Neutrophil (primary cell): ENCODE measurements at regions not wholly inside any gene's neighbourhood (a gene's known extent, or its start where the extent isn't known, plus 50 kb on each side); places are given as distances from the start of the nearest gene placed in this dataset.
"Not testable (repeated sequence)": the region's sequence is repeated elsewhere in the genome, so short reads cannot be mapped to it uniquely, and the experiment has no call there.

Experiments used
- H3K27ac ChIP-seq: fragments of 200-600 bp; sonication (generic); 2 replicates; pipeline ENCODE4 v1.5.1; 2016; ENCODE audit warnings: mild to moderate bottlenecking, moderate library complexity
- H3K27me3 ChIP-seq: fragments of 200-600 bp; sonication (generic); 2 replicates; pipeline ENCODE4 v1.6.0; 2016; ENCODE audit warnings: mild to moderate bottlenecking
- H3K36me3 ChIP-seq: fragments of 200-600 bp; sonication (generic); 2 replicates; pipeline ENCODE4 v1.5.1; 2017
- H3K4me1 ChIP-seq, 2 experiments: fragments of 200-600 bp in 1 of 2; sonication (generic) in 1 of 2; 1 replicate in 1 of 2; 2 replicates in 1 of 2; pipeline versions ENCODE4 v1.5.1 to v1.6.1; 2013 to 2016; ENCODE audit warnings: low read depth in 1 of 2, low read length in 1 of 2, mild to moderate bottlenecking in 1 of 2, moderate library complexity in 1 of 2; ENCODE audit not compliant: control insufficient read depth in 1 of 2, insufficient read depth in 1 of 2
- H3K4me3 ChIP-seq, 2 experiments: fragments of 200-600 bp in 1 of 2; sonication (generic) in 1 of 2; 1 replicate in 1 of 2; 2 replicates in 1 of 2; pipeline ENCODE4 v1.5.1; 2013 to 2016; ENCODE audit warnings: low read depth in 1 of 2, low read length in 1 of 2, mild to moderate bottlenecking in 1 of 2, moderate library complexity in 1 of 2
- H3K9me3 ChIP-seq: fragments of 200-600 bp; sonication (generic); 2 replicates; pipeline ENCODE4 v1.5.1; 2016
- CTCF ChIP-seq: fragments of 200-600 bp; sonication (generic); IDR thresholded peaks from 2 replicates; pipeline ENCODE4 v1.5.1; 2016; ENCODE audit warnings: antibody characterized with exemption

- no peak overlapping the region for H3K27ac ChIP-seq
Observed at GRCh38 chrX:139332441-139332840, 198.1 kb upstream of the F9 start.

GRCh38 chrX:139327355-139327754, 203.2 kb upstream of the F9 start:
- Histone ChIP-seq H3K27ac (no peak overlapping the region), H3K9me3 (no peaks in the 10 kb centered on the region), H3K4me3 (no peak overlapping the region), H3K4me1 (no peaks in the 10 kb centered on the region), H3K27me3 (no peaks in the 10 kb centered on the region), H3K36me3 (no peaks in the 10 kb centered on the region)
- TF ChIP-seq CTCF: no peak

More at GRCh38 chrX:139332441-139332840, 198.1 kb upstream of the F9 start:
- Histone ChIP-seq H3K9me3 (no peaks in the 10 kb centered on the region), H3K4me3 (no peak overlapping the region), H3K36me3 (no peaks in the 10 kb centered on the region), H3K27me3 (no peaks in the 10 kb centered on the region), H3K4me1 (no peaks in the 10 kb centered on the region)
- TF ChIP-seq CTCF: no peak

GRCh38 chrX:139324756-139325155, 205.8 kb upstream of the F9 start:
- no peak overlapping the region for H3K4me3 ChIP-seq
- TF ChIP-seq CTCF: no peak
- H3K27ac ChIP-seq: no peak overlapping the region
- no peaks in the 10 kb centered on the region for H3K4me1 ChIP-seq
- no peaks in the 10 kb centered on the region for H3K9me3 ChIP-seq
- no peaks in the 10 kb centered on the region for H3K36me3 ChIP-seq
- no peaks in the 10 kb centered on the region for H3K27me3 ChIP-seq

GRCh38 chrX:139320661-139321354, 209.7 kb upstream of the F9 start:
- H3K27ac ChIP-seq, H3K27me3 ChIP-seq, H3K4me1 ChIP-seq, H3K9me3 ChIP-seq, H3K4me3 ChIP-seq, H3K36me3 ChIP-seq: not testable (repeated sequence)

GRCh38 chrX:139306675-139307074, 223.9 kb upstream of the F9 start:
- H3K9me3 ChIP-seq, H3K4me1 ChIP-seq, H3K27me3 ChIP-seq, H3K27ac ChIP-seq, H3K36me3 ChIP-seq, H3K4me3 ChIP-seq: not testable (repeated sequence)

GRCh38 chrX:139304471-139304870, 226.1 kb upstream of the F9 start:
- no peaks in the 10 kb centered on the region for H3K9me3 ChIP-seq
- no peaks in the 10 kb centered on the region for H3K36me3 ChIP-seq
- TF ChIP-seq CTCF: no peak
- no peaks in the 10 kb centered on the region for H3K27me3 ChIP-seq
- no peak overlapping the region for H3K4me3 ChIP-seq
- H3K4me1 ChIP-seq: no peaks in the 10 kb centered on the region
- H3K27ac ChIP-seq: no peak overlapping the region
